K562 (cell line): ENCODE measurements at regions not wholly inside any gene's neighbourhood (a gene's known extent, or its start where the extent isn't known, plus 50 kb on each side); places are given as distances from the start of the nearest gene placed in this dataset.

Experiments used
- ATAC-seq: fragments of 200-7000 bp; cut with Tn5 transposase; 3 replicates; pipeline ENCODE4 v1.9.1; 2020; ENCODE audit warnings: moderate library complexity
- BruUV-seq: library from RNA; stranded (reverse); fragments of 400-500 nt; replicated peaks from 2 replicates; lab custom pipeline; 2021; lab: Mats Ljungman, UMichigan
- CTCF ChIA-PET: fragments of 300-600 bp; formaldehyde crosslinking; extraction: SDS; loops from one replicate; lab custom pipeline; 2021; ENCODE audit warnings: low intra/inter-chr PET ratio; lab: Yijun Ruan, JAX
- POLR2A ChIA-PET: fragments of 300-600, 350-650 bp; sonication (Branson Sonifier 250); formaldehyde crosslinking; extraction: SDS; loops from one replicate; lab custom pipeline; 2021; ENCODE audit warnings: antibody characterized with exemption, inconsistent platforms; lab: Yijun Ruan, JAX
- DNase-seq, 4 experiments: peaks; one replicate each; pipeline versions ENCODE4 v3.0.0 to v3.0.0-alpha.2; 2011 to 2018; ENCODE audit warnings: low spot score in 3 of 4, mixed read lengths in 3 of 4; ENCODE audit errors: extremely low read depth in 1 of 4
- FAIRE-seq: peaks from 2 replicates; lab custom pipeline; 2011; peaks lifted over from hg19 to GRCh38; lab: Jason Lieb, UNC
- H2AFZ ChIP-seq: 2 replicates; pipeline ENCODE4 v1.6.0; 2011; ENCODE audit warnings: low read depth, low read length, control low read depth, inconsistent platforms
- H3K27ac ChIP-seq: fragments of 200-600 bp; 3 replicates; pipeline ENCODE4 v1.8.0; 2011; ENCODE audit warnings: low read depth, mild to moderate bottlenecking, control low read depth, inconsistent platforms, low read length, moderate library complexity, mixed read lengths; ENCODE audit errors: extremely low read depth
- H3K27me3 ChIP-seq, 2 experiments: fragments of 300-600 bp in 1 of 2; 2 replicates in 1 of 2; 3 replicates in 1 of 2; pipeline versions ENCODE4 v1.6.0 to v1.8.0; 2011; ENCODE audit warnings: inconsistent platforms in 2 of 2, low read length in 2 of 2, mild to moderate bottlenecking in 1 of 2, mixed read lengths in 1 of 2, moderate library complexity in 1 of 2; ENCODE audit not compliant: control insufficient read depth in 2 of 2, insufficient read depth in 2 of 2
- H3K36me3 ChIP-seq: fragments of 300-600 bp; 3 replicates; pipeline ENCODE4 v1.8.0; 2011; ENCODE audit warnings: mild to moderate bottlenecking, low read length, inconsistent platforms; ENCODE audit not compliant: control insufficient read depth, insufficient read depth
- H3K4me1 ChIP-seq, 2 experiments: fragments of 200-600 bp in 1 of 2; replicated peaks in 1 of 2; 2 replicates in 1 of 2; 3 replicates in 1 of 2; pipeline versions ENCODE4 v1.5.1 to v1.8.0; 2011; ENCODE audit warnings: inconsistent platforms in 2 of 2, low read length in 2 of 2, mild to moderate bottlenecking in 1 of 2, mixed read lengths in 1 of 2, moderate library complexity in 1 of 2; ENCODE audit not compliant: control insufficient read depth in 2 of 2, insufficient read depth in 2 of 2
- H3K4me2 ChIP-seq: 2 replicates; pipeline ENCODE4 v1.6.1; 2011; ENCODE audit warnings: low read length, control low read depth, inconsistent platforms, mixed read lengths; ENCODE audit not compliant: insufficient read depth
- H3K4me3 ChIP-seq: fragments of 200-600 bp; sonication (generic), shearing (Covaris generic); 2 replicates; pipeline ENCODE4 v1.5.1; 2016; ENCODE audit warnings: control low read depth, inconsistent platforms
- H3K79me2 ChIP-seq: fragments of 200-600 bp; 3 replicates; pipeline ENCODE4 v1.8.0; 2011; ENCODE audit warnings: low read length, inconsistent platforms; ENCODE audit not compliant: control insufficient read depth, insufficient read depth
- H3K9ac ChIP-seq, 2 experiments: 2 replicates each; pipeline versions ENCODE4 v1.6.0 to v1.6.1; 2011; ENCODE audit warnings: low read depth in 2 of 2, low read length in 2 of 2, control low read depth in 1 of 2, inconsistent platforms in 1 of 2, mild to moderate bottlenecking in 1 of 2, mixed read lengths in 1 of 2; ENCODE audit not compliant: insufficient read depth in 1 of 2
- H3K9me1 ChIP-seq: one replicate; pipeline ENCODE4 v1.6.0; 2011; ENCODE audit warnings: inconsistent platforms, mild to moderate bottlenecking, low read length, moderate library complexity; ENCODE audit not compliant: control insufficient read depth, insufficient read depth
- H3K9me3 ChIP-seq: replicated peaks from 2 replicates; pipeline ENCODE4 v1.5.1; 2011; ENCODE audit warnings: low read depth, low read length, inconsistent platforms; ENCODE audit not compliant: control insufficient read depth, insufficient read depth
- H4K20me1 ChIP-seq: replicated peaks from 2 replicates; pipeline ENCODE4 v1.6.1; 2011; ENCODE audit warnings: low read length, inconsistent platforms, mixed read lengths; ENCODE audit not compliant: control insufficient read depth, insufficient read depth
- ATF1 ChIP-seq, 2 experiments: fragments of 450-650 bp in 1 of 2; IDR thresholded peaks; 2 replicates each; pipeline ENCODE4 v1.6.1; 2016; ENCODE audit warnings: missing compliant biosample characterization in 1 of 2, missing genetic modification characterization in 1 of 2
- BDP1 ChIP-seq: IDR thresholded peaks from 3 replicates; pipeline ENCODE4 v1.6.1; 2011; ENCODE audit not compliant: insufficient read length, insufficient read depth
- CBFB ChIP-seq: sonication (generic); formaldehyde crosslinking; IDR thresholded peaks from 2 replicates; pipeline ENCODE4 v1.4.0; 2020; ENCODE audit warnings: mild to moderate bottlenecking, missing genetic modification reagents
- MIER1 ChIP-seq: fragments of 450-650 bp; IDR thresholded peaks from 2 replicates; pipeline ENCODE4 v1.6.1; 2016; ENCODE audit warnings: antibody characterized with exemption, mild to moderate bottlenecking, low read depth
- MNT ChIP-seq, 2 experiments: fragments of 450-650 bp; conservative IDR thresholded peaks; 2 replicates each; pipeline ENCODE4 v1.6.1; 2017; ENCODE audit warnings: mild to moderate bottlenecking in 2 of 2, moderate library complexity in 2 of 2
- MXD1 ChIP-seq: fragments of 250-450 bp; sonication (Bioruptor Pico); IDR thresholded peaks from 2 replicates; pipeline ENCODE4 v1.8.0; 2021; ENCODE audit warnings: borderline replicate concordance, mild to moderate bottlenecking, moderate library complexity; ENCODE audit not compliant: poor library complexity, severe bottlenecking
- NR2F6 ChIP-seq: fragments of 450-650 bp; formaldehyde crosslinking; IDR thresholded peaks from 2 replicates; pipeline ENCODE4 v1.4.0; 2020; ENCODE audit warnings: mild to moderate bottlenecking
- PYGO2 ChIP-seq: fragments of 450-650 bp; IDR thresholded peaks from 2 replicates; pipeline ENCODE4 v1.6.1; 2016; ENCODE audit warnings: mild to moderate bottlenecking, missing genetic modification characterization, moderate library complexity, missing compliant biosample characterization
- TEAD2 ChIP-seq: fragments of 450-650 bp; IDR thresholded peaks from 2 replicates; pipeline ENCODE4 v1.6.1; 2016; ENCODE audit warnings: missing genetic modification characterization, control low read depth, missing compliant biosample characterization
- ZNF133 ChIP-seq: fragments of 250-450 bp; sonication (Bioruptor Pico); IDR thresholded peaks from 2 replicates; pipeline ENCODE4 v1.4.0; 2020; ENCODE audit warnings: mild to moderate bottlenecking
- ZNF253 ChIP-seq: fragments of 250-450 bp; sonication (Bioruptor Pico); conservative IDR thresholded peaks from 2 replicates; pipeline ENCODE4 v1.6.1; 2021; ENCODE audit warnings: mild to moderate bottlenecking
- ZNF512 ChIP-seq: IDR thresholded peaks from 2 replicates; pipeline ENCODE4 v1.6.1; 2016; ENCODE audit warnings: missing genetic modification characterization, missing compliant biosample characterization
- ZNF609 ChIP-seq: sonication (generic); formaldehyde crosslinking; IDR thresholded peaks from 2 replicates; pipeline ENCODE4 v1.8.1; 2023; ENCODE audit warnings: missing genetic modification reagents, mild to moderate bottlenecking, borderline replicate concordance
- WGBS: fragments of 100-300 bp; shearing (Covaris generic); methylation state at CpG from one replicate; pipeline ENCODE4 v1.1.6; 2016; ENCODE audit warnings: low coverage, mixed read lengths; ENCODE audit not compliant: insufficient coverage; ENCODE audit errors: missing lambda C conversion rate; 5-methylcytosine and 5-hydroxymethylcytosine counted together
- in situ Hi-C: fragments of 300-500 bp; cut with MboI; formaldehyde crosslinking; loops from 4 replicates; pipeline ENCODE4 v1.15.0; 2018; ENCODE audit warnings: inconsistent platforms, mixed read lengths
- intact Hi-C: fragments of 100-400 bp; cut with micrococcal nuclease; formaldehyde crosslinking; loops from 2 replicates; pipeline ENCODE4 v1.14.2; 2022

- FAIRE-seq, result no peak
- H3K4me3 ChIP-seq, result no peak overlapping the region
- H3K4me1 ChIP-seq, result peaks cover 5 to 50% of the 10 kb centered on the region in 2 experiments
- peaks cover 27% of the 10 kb centered on the region for H3K79me2 ChIP-seq
- no peak for DNase-seq
- no peak overlapping the region for H3K27ac ChIP-seq
- no peaks in the 10 kb centered on the region for H3K9me1 ChIP-seq
- no peak overlapping the region for H2AFZ ChIP-seq
- H3K9me3 ChIP-seq, result no peaks in the 10 kb centered on the region
- no peaks in the 10 kb centered on the region for H3K27me3 ChIP-seq
- no peak overlapping the region for H3K4me2 ChIP-seq
- POLR2A ChIA-PET, result interaction anchor here (0.6 to 1.2 kb wide), 4 partner anchors 11 to 354 kb away, joined by 3 read pairs; no protein-coding TSS in a partner anchor
- no peaks in the 10 kb centered on the region for H4K20me1 ChIP-seq
- in situ Hi-C loops (loop anchor here (10.0 kb wide), 1 partner anchor 53 kb away; no protein-coding TSS in a partner anchor), intact Hi-C loops (no loop called here)
- no TSS peak for BruUV-seq
- H3K36me3 ChIP-seq, result peaks cover 6% of the 10 kb centered on the region; the same call in 1 of the 3 replicates
- WGBS, result 88% methylated on average over 15 of the region's 15 CpGs
- no peak for ATAC-seq
- TF ChIP-seq CBFB (CRISPR knock-in tag), result no peak
- TF ChIP-seq ZNF253 (CRISPR knock-in tag), result no peak
- no peak for TF ChIP-seq ATF1 (CRISPR knock-in tag; IDR thresholded peaks at IDR 0.05)
- no peak for TF ChIP-seq ATF1 (tag; IDR thresholded peaks at IDR 0.05)
- TF ChIP-seq ZNF133, result no peak
- TF ChIP-seq MIER1, result no peak
- TF ChIP-seq TEAD2 (tag), result no peak
- no peak for TF ChIP-seq NR2F6 (CRISPR knock-in tag)
- no peak for TF ChIP-seq BDP1
- no peak for TF ChIP-seq MNT (conservative IDR thresholded peaks at IDR 0.05)
- TF ChIP-seq ZNF512 (tag), result no peak
- TF ChIP-seq MXD1 (CRISPR knock-in tag), result no peak
- no peak for TF ChIP-seq ZNF609
- TF ChIP-seq PYGO2 (tag), result no peak
- CTCF ChIA-PET, result no interaction called here
- no peak overlapping the region for H3K9ac ChIP-seq
Observed at GRCh38 chrX:40157228-40158035, 59.7 kb upstream of the BCOR start.
